AG04449 (cell line): ENCODE measurements at regions not wholly inside any gene's neighbourhood (a gene's known extent, or its start where the extent isn't known, plus 50 kb on each side); places are given as distances from the start of the nearest gene placed in this dataset.

Experiments
- CTCF ChIA-PET: fragments of 350-600 bp; formaldehyde crosslinking; extraction: SDS; loops from one replicate; lab custom pipeline; 2021; ENCODE audit warnings: antibody characterized with exemption; lab: Yijun Ruan, JAX
- POLR2A ChIA-PET: fragments of 400-600, 350-600 bp; formaldehyde crosslinking; extraction: SDS; loops from one replicate; lab custom pipeline; 2020; ENCODE audit warnings: antibody characterized with exemption, inconsistent platforms; lab: Yijun Ruan, JAX
- DNase-seq: peaks from one replicate; pipeline ENCODE4 v3.0.0-alpha.2; 2010; ENCODE audit warnings: low read depth, low spot score
- H3K4me3 ChIP-seq: 2 replicates; pipeline ENCODE4 v1.5.1; 2011; ENCODE audit warnings: low read depth, mild to moderate bottlenecking, control low read depth, low read length
- TF ChIP-seq, protein P1 (sequence below): IDR thresholded peaks from one replicate; pipeline ENCODE4 v1.5.1; 2011; ENCODE audit warnings: mild to moderate bottlenecking, moderate library complexity, low read length, control low read depth, inconsistent platforms; ENCODE audit not compliant: insufficient read depth; ENCODE audit errors: missing control alignments

DNA sequence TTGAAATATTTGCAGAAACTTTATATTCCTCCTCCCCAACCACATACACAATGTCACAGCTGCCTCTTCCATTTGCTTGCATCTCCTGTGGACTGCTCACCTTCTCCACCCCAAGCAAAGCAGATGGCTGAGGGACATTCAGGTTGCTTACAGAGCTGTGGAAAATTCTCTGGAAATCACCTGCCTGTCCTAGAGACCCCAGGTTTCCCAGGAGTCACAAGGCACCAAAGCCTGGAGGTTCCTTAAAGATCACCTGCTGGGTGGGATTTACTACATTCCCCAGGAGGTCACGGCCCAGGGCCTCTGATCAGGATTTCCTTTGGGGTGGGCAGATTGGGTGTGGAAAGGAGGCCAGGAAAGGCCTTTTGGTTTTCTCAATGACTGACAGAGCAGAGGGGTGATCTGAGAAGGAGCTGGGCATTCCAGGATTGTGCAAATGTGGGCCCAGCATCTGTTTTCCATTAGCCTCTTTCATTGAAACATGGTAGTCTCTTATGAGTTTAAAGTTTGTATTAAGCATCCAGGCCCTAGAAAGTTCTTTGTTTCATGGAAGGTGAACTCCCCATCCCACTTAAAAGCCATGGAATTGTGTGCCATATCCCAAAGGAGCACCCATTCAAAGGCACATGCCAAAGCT is 410.7 kb upstream of the TNP1 start:
- ChIA-PET CTCF (no interaction called here), POLR2A (no interaction called here)
- no peak for DNase-seq
- TF ChIP-seq, protein P1, sequence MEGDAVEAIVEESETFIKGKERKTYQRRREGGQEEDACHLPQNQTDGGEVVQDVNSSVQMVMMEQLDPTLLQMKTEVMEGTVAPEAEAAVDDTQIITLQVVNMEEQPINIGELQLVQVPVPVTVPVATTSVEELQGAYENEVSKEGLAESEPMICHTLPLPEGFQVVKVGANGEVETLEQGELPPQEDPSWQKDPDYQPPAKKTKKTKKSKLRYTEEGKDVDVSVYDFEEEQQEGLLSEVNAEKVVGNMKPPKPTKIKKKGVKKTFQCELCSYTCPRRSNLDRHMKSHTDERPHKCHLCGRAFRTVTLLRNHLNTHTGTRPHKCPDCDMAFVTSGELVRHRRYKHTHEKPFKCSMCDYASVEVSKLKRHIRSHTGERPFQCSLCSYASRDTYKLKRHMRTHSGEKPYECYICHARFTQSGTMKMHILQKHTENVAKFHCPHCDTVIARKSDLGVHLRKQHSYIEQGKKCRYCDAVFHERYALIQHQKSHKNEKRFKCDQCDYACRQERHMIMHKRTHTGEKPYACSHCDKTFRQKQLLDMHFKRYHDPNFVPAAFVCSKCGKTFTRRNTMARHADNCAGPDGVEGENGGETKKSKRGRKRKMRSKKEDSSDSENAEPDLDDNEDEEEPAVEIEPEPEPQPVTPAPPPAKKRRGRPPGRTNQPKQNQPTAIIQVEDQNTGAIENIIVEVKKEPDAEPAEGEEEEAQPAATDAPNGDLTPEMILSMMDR: no peak
- H3K4me3 ChIP-seq: no peak overlapping the region

DNA sequence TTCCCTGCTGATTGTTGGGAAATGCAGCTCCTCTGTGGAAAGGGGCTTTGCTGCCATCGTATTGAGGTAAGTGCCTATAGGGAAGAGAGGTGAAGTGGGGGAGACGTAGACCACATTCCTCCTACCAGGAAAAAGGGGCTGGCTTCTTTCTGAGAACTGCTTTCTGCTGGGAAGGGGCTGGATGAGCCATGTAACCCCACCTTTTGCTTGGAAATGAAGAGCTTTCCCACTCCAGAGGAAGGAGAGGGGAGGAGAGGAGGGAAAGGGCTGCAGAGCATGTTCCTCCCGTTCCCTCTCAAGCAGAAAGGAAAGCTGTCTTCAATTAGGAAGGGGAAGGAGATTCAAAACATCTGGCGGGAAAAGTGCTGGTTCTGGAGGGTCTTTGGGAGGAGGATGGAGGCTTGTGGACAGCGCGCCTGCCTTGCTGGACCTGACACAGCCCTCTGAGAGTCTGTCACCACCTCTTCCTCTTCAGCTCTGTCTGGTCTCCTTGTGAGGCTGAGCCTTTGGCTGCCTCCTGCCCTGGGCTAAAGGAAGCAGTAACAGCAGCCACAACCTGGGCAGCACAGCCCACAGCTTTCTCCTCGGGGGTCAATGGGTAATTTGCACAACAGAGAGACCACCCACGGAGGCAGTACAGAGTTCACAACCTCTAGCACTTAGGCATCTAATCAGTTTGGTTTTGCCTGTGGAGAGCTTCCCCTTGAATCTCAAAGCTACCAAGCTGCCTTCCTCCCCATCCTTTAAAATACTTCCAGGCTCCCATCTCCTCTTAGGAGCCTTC is 410.0 kb upstream of the TNP1 start:
- no peak for DNase-seq
- TF ChIP-seq, protein P1: no peak
- ChIA-PET CTCF (interaction anchor here (0.9 kb wide), 1 partner anchor 9 kb away, joined by 3 read pairs; no protein-coding TSS in a partner anchor), POLR2A (no interaction called here)
- H3K4me3 ChIP-seq: no peak overlapping the region

DNA sequence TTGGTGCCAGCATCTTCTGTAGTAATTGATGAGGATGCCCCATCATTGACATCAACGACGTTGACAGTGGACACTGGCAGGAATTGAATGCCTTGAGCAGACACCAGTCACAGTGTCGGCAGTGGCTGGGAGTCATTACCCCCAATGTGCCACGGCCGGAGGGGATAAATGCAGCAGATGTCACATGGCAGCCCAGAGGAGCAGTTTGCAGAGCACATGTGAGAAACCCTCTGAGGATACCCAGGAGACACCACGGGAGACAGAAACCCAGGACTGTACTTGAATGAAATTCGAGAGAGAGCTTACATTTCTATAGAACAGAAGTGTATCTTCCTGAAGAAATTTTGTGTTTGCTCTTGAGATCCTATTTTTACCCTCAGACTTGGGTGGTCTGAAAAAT is 409.1 kb upstream of the TNP1 start:
- DNase-seq: no peak
- CTCF ChIA-PET: interaction anchor here (0.9 kb wide), 1 partner anchor 9 kb away, joined by 3 read pairs; no protein-coding TSS in a partner anchor
- no peak overlapping the region for H3K4me3 ChIP-seq
- TF ChIP-seq, protein P1: no peak
- POLR2A ChIA-PET: no interaction called here

DNA sequence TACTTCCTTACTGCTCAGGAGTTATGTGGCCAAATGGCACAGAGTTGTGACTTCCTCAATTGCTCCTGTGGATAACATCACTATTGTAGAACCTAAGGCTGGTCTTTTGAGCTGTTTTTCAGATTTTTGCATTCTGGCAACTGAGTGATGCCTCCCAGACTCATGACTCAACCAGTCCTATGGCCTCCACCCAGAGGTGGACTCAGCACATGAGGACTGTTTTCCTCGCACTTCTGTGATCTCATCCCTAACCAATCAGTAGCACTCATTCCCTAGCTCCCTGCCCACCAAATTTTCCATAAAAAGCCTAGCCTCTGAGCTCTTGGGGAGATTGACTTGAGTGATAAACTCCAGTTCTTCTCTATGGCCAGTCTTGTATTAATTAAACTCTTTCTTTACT is 407.9 kb upstream of the TNP1 start:
- DNase-seq: no peak
- TF ChIP-seq, protein P1: no peak
- ChIA-PET CTCF (interaction anchor here (1.2 kb wide), 1 partner anchor 10 kb away, joined by 3 read pairs; no protein-coding TSS in a partner anchor), POLR2A (no interaction called here)
- no peak overlapping the region for H3K4me3 ChIP-seq

DNA sequence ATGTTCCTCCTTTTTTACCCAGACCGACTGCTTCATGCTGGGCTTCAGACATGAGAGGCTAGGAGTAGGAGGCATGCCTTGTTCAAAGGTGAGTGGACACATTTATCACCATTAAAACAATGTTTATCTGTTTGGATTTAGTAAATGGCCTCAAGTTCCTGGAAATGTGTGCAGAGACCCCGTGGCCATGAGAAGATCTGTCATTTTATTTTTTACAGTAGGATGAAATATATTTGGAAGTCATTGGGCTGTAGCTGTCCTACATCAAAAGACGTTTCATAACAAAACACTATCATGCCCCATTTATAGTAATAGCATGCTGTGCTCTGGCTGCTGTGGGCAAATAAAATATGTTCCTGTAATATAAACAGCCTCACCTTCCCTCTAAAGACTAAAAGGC is 403.9 kb upstream of the TNP1 start:
- ChIA-PET POLR2A (no interaction called here), CTCF (no interaction called here)
- TF ChIP-seq, protein P1: no peak
- DNase-seq: no peak
- H3K4me3 ChIP-seq: no peak overlapping the region

DNA sequence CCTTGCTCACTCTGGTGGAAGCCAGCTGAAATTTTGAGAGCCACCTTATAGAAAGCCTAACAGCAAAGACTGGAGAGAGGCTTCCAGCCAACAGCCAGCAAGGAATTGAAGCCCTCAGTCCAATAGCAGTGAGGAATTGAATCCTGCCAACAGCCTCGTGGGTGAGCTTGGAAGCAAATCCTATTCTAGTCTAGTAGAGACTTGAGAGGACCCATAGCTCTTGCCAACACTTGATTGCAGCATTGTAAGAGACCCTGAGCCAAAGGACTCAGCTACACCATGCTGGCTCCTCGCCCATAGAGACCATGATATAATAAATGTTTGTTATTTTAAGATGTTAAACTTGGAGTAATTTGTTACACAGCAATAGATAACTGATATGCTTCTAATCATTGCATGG is 403.0 kb upstream of the TNP1 start:
- TF ChIP-seq, protein P1: no peak
- ChIA-PET POLR2A (no interaction called here), CTCF (no interaction called here)
- H3K4me3 ChIP-seq: no peak overlapping the region
- no peak for DNase-seq
